DND-41 (cell line): ENCODE measurements at regions not wholly inside any gene's neighbourhood (a gene's known extent, or its start where the extent isn't known, plus 50 kb on each side); places are given as distances from the start of the nearest gene placed in this dataset.
"Not testable (repeated sequence)": the region's sequence is repeated elsewhere in the genome, so short reads cannot be mapped to it uniquely, and the experiment has no call there.

Experiments used
- EZH2 ChIP-seq: IDR thresholded peaks from 3 replicates; pipeline ENCODE4 v1.6.1; 2012; ENCODE audit warnings: borderline replicate concordance, low read depth, mild to moderate bottlenecking, moderate library complexity, low read length, inconsistent platforms; ENCODE audit not compliant: severe bottlenecking
- TF ChIP-seq, protein P1 (sequence below): IDR thresholded peaks from 2 replicates; pipeline ENCODE4 v1.5.1; 2012; ENCODE audit warnings: borderline replicate concordance, low read length, moderate library complexity, mild to moderate bottlenecking; ENCODE audit not compliant: poor library complexity, severe bottlenecking; ENCODE audit errors: extremely low read depth

DNA sequence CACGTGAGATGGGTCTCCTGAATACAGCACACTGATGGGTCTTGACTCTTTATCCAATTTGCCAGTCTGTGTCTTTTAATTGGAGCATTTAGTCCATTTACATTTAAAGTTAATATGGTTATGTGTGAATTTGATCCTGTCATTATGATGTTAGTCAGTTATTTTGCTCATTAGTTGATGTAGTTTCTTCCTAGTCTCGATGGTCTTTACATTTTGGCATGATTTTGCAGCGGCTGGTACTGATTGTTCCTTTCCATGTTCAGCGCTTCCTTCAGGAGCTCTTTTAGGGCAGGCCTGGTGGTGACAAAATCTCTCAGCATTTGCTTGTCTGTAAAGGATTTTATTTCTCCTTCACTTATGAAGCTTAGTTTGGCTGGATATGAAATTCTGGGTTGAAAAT is 68.0 kb upstream of the IZUMO1R start:
- TF ChIP-seq, protein P1, sequence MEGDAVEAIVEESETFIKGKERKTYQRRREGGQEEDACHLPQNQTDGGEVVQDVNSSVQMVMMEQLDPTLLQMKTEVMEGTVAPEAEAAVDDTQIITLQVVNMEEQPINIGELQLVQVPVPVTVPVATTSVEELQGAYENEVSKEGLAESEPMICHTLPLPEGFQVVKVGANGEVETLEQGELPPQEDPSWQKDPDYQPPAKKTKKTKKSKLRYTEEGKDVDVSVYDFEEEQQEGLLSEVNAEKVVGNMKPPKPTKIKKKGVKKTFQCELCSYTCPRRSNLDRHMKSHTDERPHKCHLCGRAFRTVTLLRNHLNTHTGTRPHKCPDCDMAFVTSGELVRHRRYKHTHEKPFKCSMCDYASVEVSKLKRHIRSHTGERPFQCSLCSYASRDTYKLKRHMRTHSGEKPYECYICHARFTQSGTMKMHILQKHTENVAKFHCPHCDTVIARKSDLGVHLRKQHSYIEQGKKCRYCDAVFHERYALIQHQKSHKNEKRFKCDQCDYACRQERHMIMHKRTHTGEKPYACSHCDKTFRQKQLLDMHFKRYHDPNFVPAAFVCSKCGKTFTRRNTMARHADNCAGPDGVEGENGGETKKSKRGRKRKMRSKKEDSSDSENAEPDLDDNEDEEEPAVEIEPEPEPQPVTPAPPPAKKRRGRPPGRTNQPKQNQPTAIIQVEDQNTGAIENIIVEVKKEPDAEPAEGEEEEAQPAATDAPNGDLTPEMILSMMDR, result not testable (repeated sequence)
- not testable (repeated sequence) for TF ChIP-seq EZH2
